Vagina (tissue), 2 donors: ENCODE measurements at regions not wholly inside any gene's neighbourhood (a gene's known extent, or its start where the extent isn't known, plus 50 kb on each side); places are given as distances from the start of the nearest gene placed in this dataset.

ENCODE experiments used
- POLR2A ChIP-seq, 2 donors: fragments of 450-650 bp; IDR thresholded peaks; one replicate each; pipeline ENCODE4 v1.6.1; 2017; ENCODE audit warnings: antibody characterized with exemption in 2 of 2, mild to moderate bottlenecking in 2 of 2, moderate library complexity in 2 of 2
- POLR2AphosphoS5 ChIP-seq, 2 donors: sonication (generic); formaldehyde crosslinking; IDR thresholded peaks; one replicate each; pipeline ENCODE4 v1.9.0; 2017; ENCODE audit warnings: antibody characterized with exemption in 2 of 2, mild to moderate bottlenecking in 2 of 2, low read depth in 1 of 2; ENCODE audit not compliant: insufficient read depth in 1 of 2
- TF ChIP-seq, protein P1 (sequence below), 3 experiments: fragments of 450-650 bp in 2 of 3; fragments of 200-600 bp in 1 of 3; sonication (generic) in 1 of 3; IDR thresholded peaks; one replicate each; pipeline ENCODE4 v1.5.1; 2017 to 2019; ENCODE audit warnings: antibody characterized with exemption in 3 of 3, mild to moderate bottlenecking in 2 of 3, moderate library complexity in 2 of 3

DNA sequence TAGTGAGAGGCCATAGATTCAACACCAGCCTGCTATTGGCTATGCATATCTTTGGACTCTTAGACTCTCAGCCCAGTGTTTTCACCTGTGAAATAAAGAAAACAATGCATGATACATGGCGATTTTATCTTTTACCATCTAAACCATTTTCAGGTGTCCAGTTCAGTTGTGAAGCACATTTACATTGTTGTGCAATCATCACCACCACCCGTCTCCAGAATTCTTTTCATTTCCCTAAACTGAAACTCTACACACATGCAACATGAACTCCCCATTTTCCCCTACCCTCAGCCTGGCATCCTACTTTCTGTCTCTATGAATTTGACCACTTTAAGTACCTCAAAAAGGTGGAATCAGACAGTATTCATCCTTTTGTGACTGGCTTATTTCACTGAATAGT, 420.6 kb downstream of the MED10 start:
- TF ChIP-seq, protein P1, sequence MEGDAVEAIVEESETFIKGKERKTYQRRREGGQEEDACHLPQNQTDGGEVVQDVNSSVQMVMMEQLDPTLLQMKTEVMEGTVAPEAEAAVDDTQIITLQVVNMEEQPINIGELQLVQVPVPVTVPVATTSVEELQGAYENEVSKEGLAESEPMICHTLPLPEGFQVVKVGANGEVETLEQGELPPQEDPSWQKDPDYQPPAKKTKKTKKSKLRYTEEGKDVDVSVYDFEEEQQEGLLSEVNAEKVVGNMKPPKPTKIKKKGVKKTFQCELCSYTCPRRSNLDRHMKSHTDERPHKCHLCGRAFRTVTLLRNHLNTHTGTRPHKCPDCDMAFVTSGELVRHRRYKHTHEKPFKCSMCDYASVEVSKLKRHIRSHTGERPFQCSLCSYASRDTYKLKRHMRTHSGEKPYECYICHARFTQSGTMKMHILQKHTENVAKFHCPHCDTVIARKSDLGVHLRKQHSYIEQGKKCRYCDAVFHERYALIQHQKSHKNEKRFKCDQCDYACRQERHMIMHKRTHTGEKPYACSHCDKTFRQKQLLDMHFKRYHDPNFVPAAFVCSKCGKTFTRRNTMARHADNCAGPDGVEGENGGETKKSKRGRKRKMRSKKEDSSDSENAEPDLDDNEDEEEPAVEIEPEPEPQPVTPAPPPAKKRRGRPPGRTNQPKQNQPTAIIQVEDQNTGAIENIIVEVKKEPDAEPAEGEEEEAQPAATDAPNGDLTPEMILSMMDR (IDR thresholded peaks at IDR 0.05) = no peak
- no peak for TF ChIP-seq POLR2AphosphoS5 (IDR thresholded peaks at IDR 0.05; ENCODE audit: insufficient read depth in 1 of 2, low read depth in 1 of 2)
- no peak for TF ChIP-seq POLR2A (IDR thresholded peaks at IDR 0.05)
